NT2/D1 (cell line): ENCODE measurements at regions not wholly inside any gene's neighbourhood (a gene's known extent, or its start where the extent isn't known, plus 50 kb on each side); places are given as distances from the start of the nearest gene placed in this dataset.

Source experiments
- SUZ12 ChIP-seq: IDR thresholded peaks from 2 replicates; pipeline ENCODE4 v1.6.1; 2011; ENCODE audit not compliant: insufficient read length, insufficient read depth; ENCODE audit errors: extremely low read depth
- ZNF274 ChIP-seq: IDR thresholded peaks from 2 replicates; pipeline ENCODE4 v1.6.1; 2011; ENCODE audit warnings: mild to moderate bottlenecking, low read depth, low read length

GRCh38 chr2:71773218-71773617 is 319.9 kb downstream of the DYSF start:
- TF ChIP-seq SUZ12 = no peak
- TF ChIP-seq ZNF274 = no peak
